NCI-H345 treated with DMSO at 0.1 percent for 48 hours (cell line): ENCODE measurements at regions not wholly inside any gene's neighbourhood (a gene's known extent, or its start where the extent isn't known, plus 50 kb on each side); places are given as distances from the start of the nearest gene placed in this dataset.
A peak's percentile ranks its signal among the peaks of the same experiment; 100 is the strongest.
"Not testable (repeated sequence)": the region's sequence is repeated elsewhere in the genome, so short reads cannot be mapped to it uniquely, and the experiment has no call there.

Source experiments
- DNase-seq: peaks from one replicate; lab custom pipeline; 2025; ENCODE audit not compliant: unreplicated experiment; lab: John Stamatoyannopoulos, UW

- no peak for DNase-seq
These were observed 161.5 kb upstream of the KBTBD8 start for GRCh38 chr3:66836363-66837152.

- DNase-seq = no peak
These were observed 159.4 kb upstream of the KBTBD8 start for GRCh38 chr3:66838704-66839103.

- no peak for DNase-seq
These were observed 158.6 kb upstream of the KBTBD8 start for GRCh38 chr3:66839508-66839907.

- not testable (repeated sequence) for DNase-seq
These were observed 155.2 kb upstream of the KBTBD8 start for GRCh38 chr3:66842761-66843464.

DNA sequence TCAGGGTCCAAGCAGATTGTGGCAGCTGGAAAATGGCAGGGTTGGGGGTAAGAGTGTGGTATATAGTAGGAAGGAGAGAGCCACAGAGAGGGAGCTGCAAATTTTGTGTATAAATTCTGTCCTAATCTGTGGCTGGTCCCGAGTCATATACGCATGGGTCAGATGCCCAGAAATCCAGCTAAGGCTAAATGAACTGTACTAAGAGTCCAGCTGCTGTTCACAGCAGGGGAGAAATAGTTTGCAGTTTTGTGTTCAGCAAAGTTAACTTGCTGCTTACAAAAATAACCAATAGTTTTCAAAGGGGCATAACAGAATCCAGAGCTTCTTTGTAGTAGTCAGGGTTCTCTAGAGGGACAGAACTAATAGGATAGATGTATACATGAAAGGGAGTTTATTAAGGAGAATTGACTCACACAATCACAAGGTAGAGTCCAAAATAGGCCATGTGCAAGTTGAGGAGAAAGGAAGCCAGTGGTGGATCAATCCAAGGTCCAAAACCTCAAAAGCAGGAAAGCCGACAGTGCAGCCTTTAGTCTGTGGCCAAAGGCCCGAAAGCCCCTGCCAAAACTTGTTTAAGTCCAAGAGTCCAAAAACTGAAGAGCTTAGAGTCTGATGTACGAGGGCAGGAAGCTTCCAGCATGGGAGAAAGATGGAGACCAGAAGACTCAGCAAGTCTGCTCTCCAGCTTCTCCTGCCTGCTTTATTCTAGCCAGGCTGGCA, 146.1 kb upstream of the KBTBD8 start:
- no peak for DNase-seq

DNA sequence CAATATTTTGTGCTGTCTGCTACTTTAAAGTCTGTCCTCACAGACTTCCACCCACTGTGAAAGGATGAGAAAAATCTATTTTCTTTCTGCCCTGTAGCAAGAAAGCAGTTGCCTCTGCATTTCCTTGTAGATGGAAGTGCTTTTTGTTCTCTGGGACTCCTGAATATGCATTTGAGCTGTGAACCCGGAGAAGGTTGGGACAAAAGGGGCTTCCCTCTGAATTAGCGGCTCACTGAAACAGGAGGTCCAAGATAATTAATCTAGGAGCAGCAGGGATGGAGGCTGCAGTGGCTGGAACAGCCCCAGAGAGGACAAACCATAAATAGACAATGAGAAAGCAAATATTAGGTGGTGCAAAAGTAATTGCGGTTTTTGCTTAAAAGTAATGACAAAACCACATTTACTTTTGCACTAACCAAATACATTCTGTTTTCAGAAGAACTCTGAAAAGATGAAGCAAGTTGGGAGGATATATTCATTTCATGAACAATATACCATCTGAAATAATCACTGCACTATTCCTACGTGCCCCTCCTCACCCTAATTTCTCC, 143.4 kb upstream of the KBTBD8 start:
- no peak for DNase-seq

DNA sequence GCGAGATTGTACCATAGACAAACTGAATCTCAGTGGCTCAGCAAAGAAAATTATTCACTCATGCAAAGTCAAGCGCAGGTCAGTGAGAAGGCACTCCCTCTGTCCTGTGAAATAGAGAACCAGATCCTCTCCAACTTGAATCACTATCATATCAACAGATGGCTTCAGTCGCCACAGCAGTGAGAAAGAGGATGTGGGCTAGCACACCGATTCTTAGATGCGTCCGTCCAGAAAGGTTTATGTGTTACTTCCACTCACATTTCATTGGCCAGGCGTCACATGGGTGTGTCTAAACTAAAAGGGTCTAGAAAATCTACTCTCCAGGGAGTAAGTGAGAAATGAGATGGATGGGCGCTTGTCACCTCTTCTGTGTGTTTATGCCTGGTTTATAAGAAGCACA, 141.6 kb upstream of the KBTBD8 start:
- no peak for DNase-seq

GRCh38 chr3:66858656-66859381, 139.3 kb upstream of the KBTBD8 start:
- no peak for DNase-seq

- no peak for DNase-seq
These were observed 137.3 kb upstream of the KBTBD8 start for GRCh38 chr3:66860771-66861170.

DNA sequence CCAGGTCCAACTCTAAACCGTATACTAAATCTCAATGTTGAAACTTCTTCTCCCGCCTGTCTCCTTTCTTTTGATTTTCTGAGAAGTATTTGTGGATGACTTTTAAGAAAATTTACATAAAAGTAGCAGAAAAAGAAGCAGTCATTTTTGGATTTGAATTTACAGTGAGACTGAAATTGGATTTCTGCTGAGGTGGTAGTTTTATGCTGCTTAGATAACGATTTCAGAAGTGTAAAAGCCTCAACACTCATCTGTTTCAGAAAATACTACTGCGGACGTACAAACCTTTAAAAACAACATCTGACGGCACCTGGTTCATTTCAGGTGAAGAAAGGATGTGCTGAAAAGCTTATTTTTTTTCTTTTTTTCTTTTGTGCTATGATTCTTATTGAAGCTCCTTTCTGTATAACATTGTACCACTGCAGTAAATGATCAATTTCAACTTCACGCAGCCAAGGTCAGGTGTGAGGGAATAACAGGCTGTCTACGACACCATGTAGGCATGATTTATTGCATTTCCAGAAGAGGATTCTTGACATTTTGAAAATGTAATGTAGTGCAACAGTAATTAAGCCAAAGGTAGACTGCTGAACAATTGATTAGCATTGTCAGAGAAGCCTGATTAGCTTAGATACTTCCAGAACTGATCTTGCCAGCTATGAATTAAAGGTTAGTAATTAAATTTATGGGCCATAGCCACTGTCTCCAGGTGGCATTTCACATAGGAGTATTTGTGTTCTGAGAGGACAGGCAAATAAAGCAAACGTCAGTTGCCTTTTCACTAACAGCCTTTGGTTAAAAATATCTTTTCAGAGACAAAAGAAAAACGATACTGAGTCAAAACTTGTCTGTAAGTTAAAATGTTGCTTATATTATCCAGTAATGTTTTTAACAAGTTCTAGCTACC, 134.6 kb upstream of the KBTBD8 start:
- peak; percentile 42 for DNase-seq

GRCh38 chr3:66884659-66885058, 113.4 kb upstream of the KBTBD8 start:
- no peak for DNase-seq

DNA sequence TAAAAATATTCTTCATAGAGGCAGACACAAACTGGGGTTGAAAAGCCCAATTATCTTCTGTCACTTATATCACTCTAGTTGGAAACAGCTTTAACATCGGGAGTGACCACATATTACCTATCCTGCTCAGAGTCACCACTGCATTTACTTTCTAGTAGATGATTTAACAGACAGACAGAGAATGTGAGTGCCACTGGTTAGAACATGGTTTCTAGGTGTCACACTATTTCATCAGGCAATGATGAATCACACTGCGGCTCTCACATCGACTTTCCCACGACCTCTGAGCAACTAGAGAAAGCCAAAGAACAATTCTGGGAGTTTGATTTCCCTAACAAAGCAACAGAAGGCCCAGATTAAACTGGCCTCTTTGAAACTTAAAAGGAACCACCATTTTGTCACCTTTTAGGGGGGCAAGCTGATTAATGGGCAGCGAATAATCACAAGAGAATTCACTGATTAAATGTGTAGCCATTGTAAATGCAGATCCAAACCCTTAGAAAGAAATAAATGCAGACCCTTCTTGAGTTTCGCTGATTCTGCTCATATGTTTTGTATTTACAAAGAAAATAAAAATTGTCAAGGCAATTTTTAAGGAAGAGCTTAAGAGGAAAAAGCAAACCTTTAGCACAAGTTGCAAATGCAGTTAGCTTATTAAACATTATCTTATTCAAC, 112.6 kb upstream of the KBTBD8 start:
- DNase-seq = no peak

- no peak for DNase-seq
These were observed 108.2 kb upstream of the KBTBD8 start for GRCh38 chr3:66889750-66890494.

GRCh38 chr3:66898155-66898554, 100.0 kb upstream of the KBTBD8 start:
- DNase-seq = no peak

GRCh38 chr3:66904336-66904735, 93.8 kb upstream of the KBTBD8 start:
- DNase-seq = no peak

- no peak for DNase-seq
These were observed 93.1 kb upstream of the KBTBD8 start for GRCh38 chr3:66904831-66905493.

- no peak for DNase-seq
These were observed 91.0 kb upstream of the KBTBD8 start for GRCh38 chr3:66907136-66907535.
